Stimulated activated CD8-positive, alpha-beta memory T cell treated with anti-CD3 and anti-CD28 coated beads, Interleukin-7, amount 100 ng/mL, for 48 hours (primary cell): ENCODE measurements at regions not wholly inside any gene's neighbourhood (a gene's known extent, or its start where the extent isn't known, plus 50 kb on each side); places are given as distances from the start of the nearest gene placed in this dataset.

Source experiments
- DNase-seq, 2 donors: peaks; one replicate each; pipeline ENCODE4 v3.0.0-alpha.2; 2020; ENCODE audit warnings: low read depth in 1 of 2; ENCODE audit errors: extremely low read depth in 1 of 2

DNA sequence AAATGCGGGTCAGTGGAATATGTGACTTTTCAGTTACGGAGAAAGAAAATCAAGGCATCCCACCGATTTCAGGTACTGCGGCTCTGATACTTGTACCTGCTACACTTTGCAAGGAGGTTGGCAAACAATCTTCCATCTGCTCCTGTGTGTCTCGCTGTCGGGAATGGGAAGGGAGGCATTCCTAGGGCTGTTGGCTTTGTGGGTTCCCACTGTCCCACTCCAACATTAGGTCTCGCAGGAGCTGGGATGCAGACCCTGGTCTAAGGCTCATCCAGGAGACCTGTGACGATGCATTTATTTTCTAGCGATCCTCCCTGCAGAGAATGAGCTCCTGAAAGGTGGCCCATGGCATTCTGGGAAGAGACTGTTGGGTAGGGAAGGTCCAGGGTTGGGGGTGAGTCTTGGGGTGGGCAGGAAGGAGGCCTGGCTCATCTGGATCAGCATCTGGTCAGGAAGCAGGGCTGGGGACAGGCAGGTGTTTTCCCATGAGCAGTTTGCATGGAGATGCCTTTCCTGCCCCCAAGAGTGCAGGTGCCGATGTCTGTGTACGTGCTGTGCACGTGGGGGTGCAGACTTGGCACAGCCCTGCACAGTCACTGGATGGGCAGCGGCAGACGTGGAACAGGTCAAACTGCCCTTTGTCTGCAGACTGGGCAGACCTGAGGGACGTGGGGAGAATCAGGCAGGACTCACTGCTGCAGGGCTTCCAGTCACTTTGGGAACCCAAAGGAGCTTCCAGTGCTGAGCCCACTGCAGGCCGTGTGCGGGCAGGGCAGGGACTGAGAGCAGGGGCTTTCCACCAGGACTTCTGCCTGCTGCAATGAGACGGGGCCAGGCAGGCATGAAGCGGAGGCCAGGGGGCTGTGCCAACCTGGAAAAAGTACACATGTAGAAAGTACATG lies 152.4 kb downstream of the TEX29 start:
- DNase-seq = no peak

DNA sequence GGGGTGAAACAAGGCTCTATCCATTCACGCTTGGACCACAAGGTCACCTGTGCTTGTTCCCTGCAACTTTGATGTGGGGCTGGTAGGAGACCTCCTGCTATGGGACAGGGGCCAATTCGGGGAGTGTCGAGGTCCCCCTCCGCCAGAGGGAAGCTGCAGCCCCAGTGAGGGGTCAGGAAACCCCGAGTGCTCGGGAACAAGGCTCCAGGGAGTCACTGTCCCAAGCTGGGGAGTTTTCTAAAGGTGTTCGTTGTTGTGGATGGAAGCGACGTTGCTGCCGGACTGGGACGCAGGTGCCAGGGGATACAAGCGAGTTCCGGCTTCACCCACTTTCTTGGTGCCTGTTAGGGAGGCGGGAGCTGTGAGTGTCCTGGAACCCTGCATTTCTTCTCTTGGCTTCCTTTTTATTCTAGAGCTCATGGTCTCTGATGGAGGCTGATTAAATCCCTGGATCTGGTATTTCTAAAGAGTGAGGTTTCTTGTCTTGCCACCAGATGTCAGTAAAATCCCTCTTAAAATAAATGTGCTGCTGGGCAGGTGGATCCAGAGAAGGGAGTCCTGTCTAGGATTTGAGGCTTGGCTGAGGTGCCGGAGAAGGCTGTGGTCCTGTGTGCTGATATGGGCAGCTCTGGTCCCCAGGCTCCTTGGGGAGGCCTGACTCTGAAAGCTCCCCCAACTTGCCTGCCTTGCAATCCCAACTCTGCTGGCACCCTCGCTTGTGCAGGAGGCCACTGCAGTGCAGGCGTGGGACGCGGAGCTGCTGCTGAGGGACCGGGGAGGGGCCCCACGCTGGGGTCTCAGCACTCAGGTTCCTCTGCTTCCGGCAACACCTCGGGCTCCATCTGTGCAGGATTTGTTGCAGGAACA lies 153.9 kb downstream of the TEX29 start:
- DNase-seq = no peak

- no peak for DNase-seq
Measured at GRCh38 chr13:111475488-111475887, 155.0 kb downstream of the TEX29 start.

GRCh38 chr13:111476197-111476596 lies 155.8 kb downstream of the TEX29 start:
- no peak for DNase-seq

DNA sequence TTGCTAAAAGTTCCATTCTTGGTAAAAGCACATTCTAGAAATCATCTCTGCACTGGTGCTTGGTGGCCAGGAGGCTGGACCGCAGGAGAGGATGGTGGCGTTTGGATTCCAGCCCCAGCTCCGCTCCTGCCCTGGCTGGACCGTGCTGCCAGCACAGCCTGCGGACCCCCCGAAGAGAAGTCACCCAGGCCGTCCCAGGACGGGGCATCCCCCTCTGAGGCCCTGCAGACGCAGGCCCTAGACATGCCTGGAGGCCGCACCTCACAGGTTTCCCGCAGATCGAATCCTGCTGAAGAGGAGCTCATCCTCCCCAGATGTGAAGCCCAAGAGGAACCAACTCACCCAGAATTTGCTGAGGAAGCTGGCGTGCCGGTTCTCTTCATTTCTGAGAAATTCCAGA lies 159.0 kb downstream of the TEX29 start:
- no peak for DNase-seq

DNA sequence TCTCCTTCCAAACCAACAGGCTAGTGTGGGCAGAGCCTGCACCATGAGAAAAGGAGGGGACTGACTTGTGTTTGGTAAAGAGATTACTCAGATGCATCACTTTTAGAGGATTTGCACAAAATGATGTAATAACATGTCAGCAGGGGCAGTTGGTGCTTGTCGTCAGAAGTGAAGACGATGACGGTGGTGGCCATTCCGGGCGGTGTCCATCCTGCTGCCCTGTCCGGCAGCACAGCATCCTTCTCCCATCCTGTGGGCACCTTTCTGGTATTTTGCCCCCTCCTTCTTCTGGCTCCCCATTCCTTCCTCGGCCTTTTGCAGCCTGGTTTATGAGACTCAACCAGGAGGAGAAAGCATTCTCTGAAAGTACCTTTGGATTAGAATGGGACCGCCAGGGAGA lies 160.1 kb downstream of the TEX29 start:
- no peak for DNase-seq

DNA sequence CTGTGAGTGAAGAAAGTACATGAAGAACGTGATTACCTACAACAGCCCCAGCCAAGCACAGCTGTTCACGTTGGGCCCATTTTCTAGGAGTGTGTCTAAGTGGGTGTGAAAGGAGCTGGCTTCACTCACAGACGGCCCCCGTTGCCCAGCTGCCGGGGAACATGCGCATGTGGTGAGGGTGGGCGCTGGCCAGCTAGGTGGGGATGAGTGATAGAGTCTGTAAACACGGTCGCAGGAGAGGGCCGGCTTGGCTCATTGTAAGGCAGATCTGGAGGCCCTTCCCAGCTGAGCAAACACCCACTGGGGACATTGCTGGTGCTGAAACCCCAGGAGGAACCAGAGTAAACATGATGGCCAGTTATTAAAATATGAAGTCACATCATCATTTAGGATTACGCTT lies 160.5 kb downstream of the TEX29 start:
- DNase-seq = no peak

DNA sequence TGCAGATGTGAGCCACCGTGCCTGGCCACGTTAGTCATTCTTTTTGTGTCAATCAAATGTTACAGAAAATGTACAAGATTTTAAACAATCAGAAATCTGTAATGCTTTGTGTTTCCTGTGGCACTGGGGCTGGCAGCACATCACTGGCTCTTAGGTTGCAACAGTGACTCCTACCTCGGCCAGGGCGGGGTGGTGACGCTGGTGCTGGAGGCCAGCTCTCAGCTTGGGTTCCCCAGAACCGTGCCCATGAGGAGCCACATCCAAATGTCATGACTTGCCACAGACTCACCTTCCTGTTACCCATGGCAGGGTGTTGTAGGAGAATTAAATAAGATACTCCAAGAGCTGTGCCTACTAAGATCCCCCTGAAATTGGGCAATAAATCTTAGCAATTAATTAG lies 161.7 kb downstream of the TEX29 start:
- no peak for DNase-seq

DNA sequence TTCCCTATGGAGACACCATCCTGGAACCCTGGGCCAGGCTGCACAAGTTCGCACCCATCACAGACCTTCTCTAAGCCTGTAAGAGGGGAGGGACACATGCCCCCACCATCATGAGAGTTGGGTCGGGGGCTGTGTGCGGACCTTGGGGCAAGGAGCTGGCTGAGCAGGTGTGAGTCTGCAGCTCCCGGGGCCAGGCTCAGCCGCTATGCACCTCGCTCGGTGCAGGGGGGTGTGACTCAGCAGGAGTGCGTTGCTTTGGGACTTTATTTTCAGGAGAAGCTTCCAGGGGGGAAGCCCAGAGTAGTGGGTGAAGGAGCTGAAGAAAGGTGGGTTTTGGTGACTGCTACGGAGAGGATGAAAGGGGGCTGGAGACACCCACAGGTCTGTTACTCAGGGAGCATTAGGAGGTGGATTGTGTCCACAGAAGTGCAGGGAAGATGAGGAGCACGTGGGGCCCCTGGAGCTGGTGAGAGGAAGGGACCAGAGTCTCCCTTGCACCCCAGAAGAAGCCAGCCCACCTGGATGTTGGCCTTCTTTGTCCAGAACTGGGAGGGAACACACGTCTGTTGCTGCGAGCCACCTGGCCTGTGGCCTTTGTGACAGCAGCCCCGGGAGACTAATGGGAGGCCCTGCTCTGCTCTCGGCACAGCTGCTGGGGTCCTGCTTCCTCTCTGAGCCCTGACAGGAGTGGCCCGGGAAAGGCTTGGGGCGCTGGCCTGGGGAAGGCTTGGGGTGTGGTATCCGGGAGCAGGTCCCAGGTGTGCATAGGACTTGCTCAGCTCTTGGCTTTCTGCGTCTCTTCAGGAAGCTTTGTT lies 162.6 kb downstream of the TEX29 start:
- DNase-seq = no peak

GRCh38 chr13:111483621-111483987 lies 163.2 kb downstream of the TEX29 start:
- no peak for DNase-seq

DNA sequence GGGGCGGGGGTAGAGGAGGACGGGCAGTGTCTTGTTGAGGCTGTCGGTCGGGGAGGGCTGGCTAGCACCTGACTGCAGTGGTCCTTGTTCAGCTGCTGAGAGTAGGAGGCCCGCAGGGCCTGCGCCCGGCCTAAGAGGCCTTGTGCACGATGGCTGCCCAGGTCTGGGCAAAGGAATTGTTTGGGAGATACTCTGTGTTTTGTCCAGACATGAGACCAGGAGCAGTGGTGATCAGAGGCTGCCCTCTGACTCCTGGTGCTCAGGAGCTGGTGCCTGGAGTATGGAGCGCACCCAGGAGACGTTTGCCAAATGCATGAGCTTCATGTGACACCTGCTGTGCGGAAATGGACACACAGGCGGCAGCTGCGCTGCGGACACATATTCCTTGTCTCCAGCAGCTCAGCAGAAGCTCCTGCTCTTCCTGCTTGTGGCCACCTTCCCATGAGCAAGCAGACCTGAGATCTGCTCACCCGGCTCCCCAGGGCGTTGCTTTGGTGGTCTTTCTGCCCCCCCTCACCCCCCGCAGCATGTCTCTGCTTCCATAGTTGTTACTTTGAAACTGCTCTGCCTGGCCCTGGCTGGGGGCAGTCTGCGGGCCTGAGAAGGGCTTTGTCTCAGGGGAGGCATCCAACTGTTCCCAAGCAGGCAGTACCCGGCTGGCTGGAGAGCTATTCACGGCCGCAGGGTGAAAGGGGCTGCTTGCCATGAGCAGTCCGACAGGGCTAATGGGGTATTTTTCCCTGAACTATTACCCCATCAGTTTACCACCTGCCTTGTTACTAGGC lies 163.9 kb downstream of the TEX29 start:
- no peak for DNase-seq

DNA sequence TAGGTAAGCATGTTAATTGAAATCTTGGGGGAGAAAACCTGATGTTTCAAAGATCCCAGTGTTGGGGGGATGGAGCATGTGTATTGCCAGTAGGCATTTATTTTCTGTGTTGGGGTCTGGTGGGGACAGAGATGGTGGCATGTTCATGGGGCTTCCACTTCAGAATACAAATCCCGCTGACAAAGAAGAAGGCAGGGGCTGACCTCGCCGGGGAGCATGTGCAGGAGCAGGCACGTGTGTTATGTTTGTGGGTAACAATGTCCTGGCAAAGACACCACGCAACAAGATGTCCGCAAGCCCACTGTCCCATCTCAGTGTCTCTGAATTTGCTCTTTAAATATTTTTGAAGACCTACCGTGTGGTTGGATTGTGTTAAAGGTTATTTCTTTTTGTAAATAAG lies 164.5 kb downstream of the TEX29 start:
- DNase-seq = no peak

- no peak for DNase-seq
Measured at GRCh38 chr13:111485491-111486250, 165.2 kb downstream of the TEX29 start.

DNA sequence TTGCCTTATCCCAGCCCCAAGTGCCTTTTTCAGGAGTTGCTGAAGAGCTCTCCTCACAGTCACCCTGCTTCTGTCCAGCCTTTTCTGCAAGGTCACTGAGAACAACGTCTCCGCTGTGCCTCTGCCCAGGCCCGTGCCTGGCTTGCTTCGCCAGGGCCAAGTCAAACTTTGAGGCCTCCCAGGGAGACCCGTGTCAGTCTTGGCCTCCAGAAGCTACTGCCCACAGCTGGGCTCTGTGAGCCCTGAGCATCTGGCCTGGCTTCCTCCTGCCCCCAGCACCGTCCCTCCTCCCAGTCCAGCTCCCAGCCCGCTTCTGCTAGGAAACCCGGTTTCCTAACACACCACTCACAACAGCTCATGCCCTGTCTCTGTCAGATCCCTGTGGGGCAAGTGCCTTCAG lies 165.9 kb downstream of the TEX29 start:
- DNase-seq = no peak

GRCh38 chr13:111486801-111487200 lies 166.4 kb downstream of the TEX29 start:
- DNase-seq = no peak

GRCh38 chr13:111488486-111489132 lies 168.2 kb downstream of the TEX29 start:
- DNase-seq = no peak

GRCh38 chr13:111489301-111489700 lies 168.9 kb downstream of the TEX29 start:
- no peak for DNase-seq

DNA sequence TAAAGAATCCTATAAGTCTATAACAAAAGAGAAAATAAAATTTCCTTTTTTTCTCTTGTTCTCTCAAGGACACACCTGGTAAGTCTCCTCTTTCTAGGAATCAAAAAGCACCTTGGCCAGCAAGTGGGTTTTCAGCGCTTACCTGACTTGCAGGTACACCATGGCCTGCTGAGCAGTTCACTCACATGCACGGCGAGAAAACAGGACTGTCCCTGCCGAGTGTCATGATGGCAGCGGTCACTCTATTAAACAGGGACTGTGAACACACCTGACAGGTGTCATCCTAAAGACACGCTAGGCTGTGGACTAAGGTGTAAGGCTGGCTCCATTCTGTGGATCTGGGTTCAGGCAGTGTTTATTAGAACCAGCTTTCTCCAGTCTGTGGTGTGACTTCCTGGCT lies 170.2 kb downstream of the TEX29 start:
- no peak for DNase-seq

DNA sequence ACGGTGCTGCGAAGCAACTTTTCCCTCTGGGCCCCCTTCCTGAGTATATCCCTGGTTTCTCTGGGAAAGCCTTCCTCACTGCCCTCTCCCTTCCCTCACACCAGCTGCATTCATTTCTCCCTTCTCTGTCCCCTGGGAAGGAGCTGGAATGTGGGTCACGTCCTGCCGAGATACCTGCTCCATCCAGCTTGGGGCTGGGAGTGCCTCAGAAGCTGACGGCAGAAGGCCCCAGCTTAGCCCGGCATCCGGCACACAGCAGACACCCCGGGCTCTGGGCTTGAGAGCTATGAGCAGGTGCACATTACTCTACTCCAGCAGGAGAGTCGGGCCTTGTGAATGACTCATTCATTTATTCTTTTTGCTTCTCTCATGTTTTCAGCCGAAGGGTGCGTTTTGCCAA lies 170.6 kb downstream of the TEX29 start:
- no peak for DNase-seq
